ENCODE measurements at regions not wholly inside any gene's neighbourhood (a gene's known extent, or its start where the extent isn't known, plus 50 kb on each side); places are given as distances from the start of the nearest gene placed in this dataset.
"Not testable (repeated sequence)": the region's sequence is repeated elsewhere in the genome, so short reads cannot be mapped to it uniquely, and the experiment has no call there.

- Mint-ChIP-seq H3K27me3 (ENCODE audit: insufficient read depth, unreplicated experiment) (peaks cover 2% of the 10 kb centered on the region), H3K4me3 (ENCODE audit: unreplicated experiment) (no peak overlapping the region)
- CTCF ChIA-PET = no interaction called here
These were observed 233.5 kb upstream of the ATP5MC3 start for GRCh38 chr2:175414882-175415487.

GRCh38 chr2:175414191-175414881, 232.8 kb upstream of the ATP5MC3 start:
- POLR2A ChIA-PET = no interaction called here

More at GRCh38 chr2:175414882-175415487, 233.5 kb upstream of the ATP5MC3 start:
- Histone ChIP-seq H3K36me3 (ENCODE audit: control insufficient read depth, insufficient read depth, low read length) (no peaks in the 10 kb centered on the region), H3K4me3 (ENCODE audit: low read depth, low read length) (no peak overlapping the region), H3K27me3 (replicated peaks; ENCODE audit: control insufficient read depth, insufficient read depth, low read length) (no peaks in the 10 kb centered on the region), H3K4me1 (peaks cover 7% of the 10 kb centered on the region; the same call in 1 of the 2 replicates), H3K9me3 (0 out of 2 replicates have a peak, but pooled peaks cover 1% of the 10 kb centered on the region)
- POLR2A ChIA-PET = no interaction called here
- Mint-ChIP-seq H3K36me3 (ENCODE audit: insufficient read depth, unreplicated experiment) (no peaks in the 10 kb centered on the region), H3K27ac (ENCODE audit: unreplicated experiment) (no peak overlapping the region), H3K9me3 (ENCODE audit: unreplicated experiment) (no peaks in the 10 kb centered on the region), H3K4me1 (ENCODE audit: low read depth, unreplicated experiment) (peaks cover 4% of the 10 kb centered on the region)
- intact Hi-C loops (cut with micrococcal nuclease; ENCODE audit: unreplicated experiment) = loop anchor here (1.0 to 2.0 kb wide), 4 partner anchors 216 to 682 kb away; no protein-coding TSS in a partner anchor
- BruUV-seq (replicated peaks) = no TSS peak
- TF ChIP-seq, protein P1, sequence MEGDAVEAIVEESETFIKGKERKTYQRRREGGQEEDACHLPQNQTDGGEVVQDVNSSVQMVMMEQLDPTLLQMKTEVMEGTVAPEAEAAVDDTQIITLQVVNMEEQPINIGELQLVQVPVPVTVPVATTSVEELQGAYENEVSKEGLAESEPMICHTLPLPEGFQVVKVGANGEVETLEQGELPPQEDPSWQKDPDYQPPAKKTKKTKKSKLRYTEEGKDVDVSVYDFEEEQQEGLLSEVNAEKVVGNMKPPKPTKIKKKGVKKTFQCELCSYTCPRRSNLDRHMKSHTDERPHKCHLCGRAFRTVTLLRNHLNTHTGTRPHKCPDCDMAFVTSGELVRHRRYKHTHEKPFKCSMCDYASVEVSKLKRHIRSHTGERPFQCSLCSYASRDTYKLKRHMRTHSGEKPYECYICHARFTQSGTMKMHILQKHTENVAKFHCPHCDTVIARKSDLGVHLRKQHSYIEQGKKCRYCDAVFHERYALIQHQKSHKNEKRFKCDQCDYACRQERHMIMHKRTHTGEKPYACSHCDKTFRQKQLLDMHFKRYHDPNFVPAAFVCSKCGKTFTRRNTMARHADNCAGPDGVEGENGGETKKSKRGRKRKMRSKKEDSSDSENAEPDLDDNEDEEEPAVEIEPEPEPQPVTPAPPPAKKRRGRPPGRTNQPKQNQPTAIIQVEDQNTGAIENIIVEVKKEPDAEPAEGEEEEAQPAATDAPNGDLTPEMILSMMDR (IDR thresholded peaks at IDR 0.05; ENCODE audit: insufficient read depth in 1 of 2, low read depth in 1 of 2, low read length in 1 of 2, severe bottlenecking in 1 of 2, unreplicated experiment in 1 of 2) = peak; percentile 78 to 84
- peak; percentile 52 to 61 for DNase-seq

GRCh38 chr2:175410941-175411340, 229.4 kb upstream of the ATP5MC3 start:
- H3K27me3 Mint-ChIP-seq (ENCODE audit: insufficient read depth, unreplicated experiment); H3K27me3 ChIP-seq (replicated peaks; ENCODE audit: control insufficient read depth, insufficient read depth, low read length); DNase-seq; BruUV-seq (replicated peaks); H3K27ac Mint-ChIP-seq (ENCODE audit: unreplicated experiment); H3K9me3 Mint-ChIP-seq (ENCODE audit: unreplicated experiment); H3K4me3 Mint-ChIP-seq (ENCODE audit: unreplicated experiment); H3K4me1 Mint-ChIP-seq (ENCODE audit: low read depth, unreplicated experiment); POLR2A ChIA-PET; CTCF ChIA-PET; H3K36me3 ChIP-seq (ENCODE audit: control insufficient read depth, insufficient read depth, low read length); H3K9me3 ChIP-seq; H3K36me3 Mint-ChIP-seq (ENCODE audit: insufficient read depth, unreplicated experiment); H3K4me3 ChIP-seq (ENCODE audit: low read depth, low read length); H3K4me1 ChIP-seq; intact Hi-C loops (cut with micrococcal nuclease; ENCODE audit: unreplicated experiment): not testable (repeated sequence)

More at GRCh38 chr2:175414191-175414881, 232.8 kb upstream of the ATP5MC3 start:
- Mint-ChIP-seq H3K4me1 (ENCODE audit: low read depth, unreplicated experiment) (peaks cover 4% of the 10 kb centered on the region), H3K4me3 (ENCODE audit: unreplicated experiment) (no peak overlapping the region), H3K9me3 (ENCODE audit: unreplicated experiment) (no peaks in the 10 kb centered on the region), H3K36me3 (ENCODE audit: insufficient read depth, unreplicated experiment) (no peaks in the 10 kb centered on the region), H3K27me3 (ENCODE audit: insufficient read depth, unreplicated experiment) (peaks cover 2% of the 10 kb centered on the region), H3K27ac (ENCODE audit: unreplicated experiment) (no peak overlapping the region)
- TF ChIP-seq, protein P1 (IDR thresholded peaks at IDR 0.05; ENCODE audit: insufficient read depth in 1 of 2, low read depth in 1 of 2, low read length in 1 of 2, severe bottlenecking in 1 of 2, unreplicated experiment in 1 of 2) = no peak
- no peak for DNase-seq
- H3K4me3 ChIP-seq (ENCODE audit: low read depth, low read length) = no peak overlapping the region
- H3K4me1 ChIP-seq = peaks cover 7% of the 10 kb centered on the region; the same call in 1 of the 2 replicates
- intact Hi-C loops (cut with micrococcal nuclease; ENCODE audit: unreplicated experiment) = loop anchor here (2.0 kb wide), 1 partner anchor 672 kb away; no protein-coding TSS in a partner anchor
- H3K9me3 ChIP-seq = 0 out of 2 replicates have a peak, but pooled peaks cover 4% of the 10 kb centered on the region
- no peaks in the 10 kb centered on the region for H3K27me3 ChIP-seq (replicated peaks; ENCODE audit: control insufficient read depth, insufficient read depth, low read length)
- no TSS peak for BruUV-seq (replicated peaks)
- CTCF ChIA-PET = no interaction called here
- H3K36me3 ChIP-seq (ENCODE audit: control insufficient read depth, insufficient read depth, low read length) = no peaks in the 10 kb centered on the region

Measured in Caco-2 (cell line).